ENCODE measurements at regions not wholly inside any gene's neighbourhood (a gene's known extent, or its start where the extent isn't known, plus 50 kb on each side); places are given as distances from the start of the nearest gene placed in this dataset.

DNA sequence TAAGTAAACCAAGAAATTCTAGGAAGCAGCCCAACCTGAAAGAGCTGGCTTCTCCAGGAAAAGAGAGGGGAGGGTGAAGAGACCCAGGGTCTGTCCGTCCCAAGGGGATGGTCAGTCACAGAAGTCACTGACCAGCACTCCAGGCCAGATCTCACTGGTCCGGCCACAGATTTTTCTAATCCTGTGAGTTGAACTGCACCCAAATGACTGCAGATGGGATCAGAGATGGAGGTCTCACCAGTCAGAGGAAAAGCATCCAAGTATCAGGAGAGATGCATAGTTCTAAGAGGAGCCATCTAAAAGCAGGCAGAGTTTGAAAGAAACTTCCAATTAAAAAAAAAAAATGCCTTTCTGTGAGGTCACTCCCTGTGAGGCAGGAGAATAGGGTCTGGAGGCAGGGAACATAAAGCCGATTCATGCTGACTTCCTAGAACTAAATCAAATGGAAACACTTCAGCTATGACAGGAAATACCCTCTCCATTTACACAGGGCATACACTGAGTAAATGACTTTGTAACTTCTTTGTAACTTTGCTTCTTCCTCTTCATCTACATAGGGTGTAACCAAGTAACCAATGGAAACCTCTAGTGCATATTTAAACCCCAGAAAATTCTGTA lies 144.5 kb downstream of the CCDC34 start:
- no peak for TF ChIP-seq CTCF (IDR thresholded peaks at IDR 0.05)
- no peak for TF ChIP-seq POLR2A (IDR thresholded peaks at IDR 0.05)
